ENCODE measurements at regions not wholly inside any gene's neighbourhood (a gene's known extent, or its start where the extent isn't known, plus 50 kb on each side); places are given as distances from the start of the nearest gene placed in this dataset.

DNA sequence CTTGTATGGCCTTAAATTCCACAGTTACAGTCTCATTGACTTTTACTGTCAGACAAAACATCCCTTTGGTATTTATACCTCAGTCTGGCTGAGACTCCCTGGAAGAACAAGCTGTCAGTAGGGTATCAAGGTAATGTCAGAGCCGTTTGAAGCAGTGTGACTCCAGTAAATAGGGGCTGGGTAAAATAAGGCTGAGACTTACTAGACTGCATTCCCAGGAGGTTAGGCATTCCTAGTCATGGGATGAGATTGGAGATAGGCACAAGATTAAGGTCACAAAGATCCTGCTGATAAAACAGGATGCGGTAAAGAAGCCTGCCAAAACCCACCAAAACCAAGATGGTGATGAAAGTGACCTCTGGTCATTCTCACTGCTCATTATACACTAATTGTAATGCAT lies 219.5 kb upstream of the SKOR2 start:
- no peaks in the 10 kb centered on the region for H3K36me3 ChIP-seq
- H3K27ac ChIP-seq: no peak overlapping the region
- H3K4me1 ChIP-seq: no peaks in the 10 kb centered on the region
- TF ChIP-seq POLR2A (IDR thresholded peaks at IDR 0.05): no peak
- TF ChIP-seq, protein P1, sequence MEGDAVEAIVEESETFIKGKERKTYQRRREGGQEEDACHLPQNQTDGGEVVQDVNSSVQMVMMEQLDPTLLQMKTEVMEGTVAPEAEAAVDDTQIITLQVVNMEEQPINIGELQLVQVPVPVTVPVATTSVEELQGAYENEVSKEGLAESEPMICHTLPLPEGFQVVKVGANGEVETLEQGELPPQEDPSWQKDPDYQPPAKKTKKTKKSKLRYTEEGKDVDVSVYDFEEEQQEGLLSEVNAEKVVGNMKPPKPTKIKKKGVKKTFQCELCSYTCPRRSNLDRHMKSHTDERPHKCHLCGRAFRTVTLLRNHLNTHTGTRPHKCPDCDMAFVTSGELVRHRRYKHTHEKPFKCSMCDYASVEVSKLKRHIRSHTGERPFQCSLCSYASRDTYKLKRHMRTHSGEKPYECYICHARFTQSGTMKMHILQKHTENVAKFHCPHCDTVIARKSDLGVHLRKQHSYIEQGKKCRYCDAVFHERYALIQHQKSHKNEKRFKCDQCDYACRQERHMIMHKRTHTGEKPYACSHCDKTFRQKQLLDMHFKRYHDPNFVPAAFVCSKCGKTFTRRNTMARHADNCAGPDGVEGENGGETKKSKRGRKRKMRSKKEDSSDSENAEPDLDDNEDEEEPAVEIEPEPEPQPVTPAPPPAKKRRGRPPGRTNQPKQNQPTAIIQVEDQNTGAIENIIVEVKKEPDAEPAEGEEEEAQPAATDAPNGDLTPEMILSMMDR (IDR thresholded peaks at IDR 0.05): no peak
- no peak for DNase-seq (ENCODE audit: low spot score in 2 of 2)
- 64% methylated on average over 2 of the region's 2 CpGs for WGBS
- no peak overlapping the region for H3K4me3 ChIP-seq
- H3K27me3 ChIP-seq: no peaks in the 10 kb centered on the region
- H3K9me3 ChIP-seq: no peaks in the 10 kb centered on the region

DNA sequence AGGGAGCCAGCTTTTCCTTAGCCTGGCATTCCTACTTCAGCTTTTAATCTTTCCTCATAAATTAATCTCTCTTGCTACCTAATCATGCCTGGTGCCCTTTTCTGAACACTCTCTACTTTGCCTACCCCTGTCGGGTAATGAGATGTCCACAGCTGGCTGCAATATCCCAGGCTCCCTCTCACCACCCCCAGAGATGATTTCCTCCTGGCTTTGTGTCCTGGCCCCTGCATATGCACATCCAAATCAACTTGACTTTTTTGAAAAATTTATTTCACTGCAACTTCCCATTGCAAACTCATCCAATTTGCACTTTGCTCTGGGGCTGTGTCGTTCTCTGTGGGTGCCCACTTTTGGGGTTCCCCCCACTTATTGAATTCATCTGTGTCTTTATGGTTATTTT lies 218.1 kb upstream of the SKOR2 start:
- DNase-seq (ENCODE audit: low spot score in 2 of 2): no peak
- Histone ChIP-seq H3K27me3 (no peaks in the 10 kb centered on the region), H3K4me1 (no peaks in the 10 kb centered on the region), H3K36me3 (no peaks in the 10 kb centered on the region), H3K4me3 (no peak overlapping the region), H3K9me3 (no peaks in the 10 kb centered on the region), H3K27ac (no peak overlapping the region)
- TF ChIP-seq POLR2A (IDR thresholded peaks at IDR 0.05) (no peak), POLR2AphosphoS5 (IDR thresholded peaks at IDR 0.05) (no peak), EP300 (IDR thresholded peaks at IDR 0.05) (no peak)
- TF ChIP-seq, protein P1 (IDR thresholded peaks at IDR 0.05): no peak
- WGBS: 68% methylated on average over 2 of the region's 2 CpGs

DNA sequence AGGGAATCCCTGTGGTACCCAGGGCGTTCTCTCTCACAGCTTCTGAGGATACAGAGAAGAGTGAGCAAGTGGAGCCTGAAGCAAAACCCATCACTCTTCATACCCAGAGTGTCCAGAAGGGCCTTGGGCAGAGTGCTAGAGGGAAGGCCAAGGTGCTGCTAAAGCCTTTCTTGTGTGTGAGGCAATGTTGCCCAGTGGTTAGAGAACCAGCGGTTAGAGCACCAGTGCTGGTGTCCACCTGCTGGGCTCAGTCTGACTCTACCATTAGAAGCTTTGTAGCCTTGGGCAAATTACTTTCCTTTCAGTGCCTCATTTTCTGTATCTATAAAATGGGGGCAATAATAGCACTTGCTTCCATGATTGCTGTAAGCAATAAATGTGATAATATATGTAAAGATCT lies 210.5 kb upstream of the SKOR2 start:
- DNase-seq (ENCODE audit: low spot score in 2 of 2): no peak
- 100% methylated on average over 2 of the region's 2 CpGs for WGBS

DNA sequence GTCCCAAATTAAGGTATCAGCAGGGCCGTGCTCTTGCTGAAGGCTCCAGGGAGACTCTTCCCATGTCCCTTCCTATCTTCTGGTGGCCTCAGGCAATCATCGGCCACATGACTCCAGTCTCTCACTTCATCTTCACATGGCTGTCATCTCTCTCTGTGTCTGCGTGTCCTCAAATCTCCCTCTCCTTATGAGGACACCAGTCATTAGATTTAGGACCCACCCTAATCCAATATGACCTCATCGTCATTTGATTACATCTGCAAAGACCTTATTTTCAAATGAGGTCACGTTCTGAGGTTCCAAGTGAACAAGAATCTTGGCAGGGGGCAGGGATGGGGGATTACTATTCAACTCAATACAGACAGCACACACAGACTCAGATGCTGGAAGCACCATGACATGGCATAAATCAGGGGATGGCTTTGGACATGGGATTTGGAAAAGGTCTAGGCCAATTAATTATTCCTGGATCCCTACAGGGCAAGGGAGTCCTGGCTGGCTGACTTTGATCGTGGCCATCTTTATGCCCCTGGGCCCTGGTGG lies 210.0 kb upstream of the SKOR2 start:
- no peak for DNase-seq (ENCODE audit: low spot score in 2 of 2)
- Histone ChIP-seq H3K27ac (no peak overlapping the region), H3K9me3 (no peaks in the 10 kb centered on the region), H3K36me3 (no peaks in the 10 kb centered on the region), H3K4me1 (no peaks in the 10 kb centered on the region), H3K27me3 (no peaks in the 10 kb centered on the region), H3K4me3 (no peak overlapping the region)
- TF ChIP-seq POLR2AphosphoS5 (IDR thresholded peaks at IDR 0.05) (no peak), POLR2A (IDR thresholded peaks at IDR 0.05) (no peak), EP300 (IDR thresholded peaks at IDR 0.05) (no peak)
- TF ChIP-seq, protein P1 (IDR thresholded peaks at IDR 0.05): no peak
- 62% methylated on average over 6 of the region's 6 CpGs for WGBS

More for the DNA sequence above, 210.5 kb upstream of the SKOR2 start:
- H3K36me3 ChIP-seq: no peaks in the 10 kb centered on the region
- no peaks in the 10 kb centered on the region for H3K9me3 ChIP-seq
- TF ChIP-seq EP300 (IDR thresholded peaks at IDR 0.05) (no peak), POLR2A (IDR thresholded peaks at IDR 0.05) (no peak), POLR2AphosphoS5 (IDR thresholded peaks at IDR 0.05) (no peak)
- TF ChIP-seq, protein P1 (IDR thresholded peaks at IDR 0.05): no peak
- H3K4me1 ChIP-seq: no peaks in the 10 kb centered on the region
- H3K27me3 ChIP-seq: no peaks in the 10 kb centered on the region
- no peak overlapping the region for H3K4me3 ChIP-seq
- H3K27ac ChIP-seq: no peak overlapping the region

DNA sequence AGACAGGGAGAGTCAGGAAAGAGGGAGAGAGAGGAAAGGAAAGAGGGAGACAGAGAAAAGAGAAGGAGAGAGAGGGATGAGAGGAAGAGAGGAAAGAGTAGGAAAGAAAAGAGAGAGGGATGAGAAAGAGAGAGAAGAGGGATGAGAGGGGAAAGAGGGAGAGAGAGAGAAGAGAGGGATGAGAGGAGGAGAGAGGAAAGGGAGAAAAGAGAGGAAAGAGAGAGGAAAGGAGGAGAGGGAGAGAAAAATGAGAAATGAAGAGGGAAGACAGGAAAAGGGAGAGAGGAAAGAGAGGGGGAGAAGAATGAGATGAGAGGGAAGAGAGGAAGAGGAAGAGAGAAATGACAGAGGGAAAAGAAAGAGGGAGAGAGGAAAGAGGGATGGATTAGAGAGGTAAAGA lies 207.0 kb upstream of the SKOR2 start:
- Histone ChIP-seq H3K36me3 (no peaks in the 10 kb centered on the region), H3K27me3 (no peaks in the 10 kb centered on the region), H3K4me3 (no peak overlapping the region), H3K27ac (no peak overlapping the region), H3K9me3 (no peaks in the 10 kb centered on the region), H3K4me1 (no peaks in the 10 kb centered on the region)
- TF ChIP-seq POLR2AphosphoS5 (IDR thresholded peaks at IDR 0.05) (no peak), EP300 (IDR thresholded peaks at IDR 0.05) (no peak), POLR2A (IDR thresholded peaks at IDR 0.05) (no peak)
- TF ChIP-seq, protein P1 (IDR thresholded peaks at IDR 0.05): no peak
- DNase-seq (ENCODE audit: low spot score in 2 of 2): no peak
